Activated T-cell treated with anti-CD3 and anti-CD28 coated beads, Interleukin-2, amount 50 U/mL, for 24 hours (primary cell): ENCODE measurements at regions not wholly inside any gene's neighbourhood (a gene's known extent, or its start where the extent isn't known, plus 50 kb on each side); places are given as distances from the start of the nearest gene placed in this dataset.

ENCODE experiments used
- DNase-seq: peaks from one replicate; pipeline ENCODE4 v3.0.0-alpha.2; 2020
- H3K27ac Mint-ChIP-seq: 2 replicates; pipeline ENCODE4 v1.8.0; 2020; ENCODE audit warnings: mild to moderate bottlenecking, mixed read lengths
- H3K27me3 Mint-ChIP-seq: 2 replicates; pipeline ENCODE4 v1.8.0; 2020; ENCODE audit warnings: mixed read lengths
- H3K36me3 Mint-ChIP-seq: 2 replicates; pipeline ENCODE4 v1.8.0; 2020; ENCODE audit warnings: low read depth, mixed read lengths
- H3K4me1 Mint-ChIP-seq: 2 replicates; pipeline ENCODE4 v1.8.0; 2020; ENCODE audit warnings: low read depth, mixed read lengths
- H3K4me3 Mint-ChIP-seq: 2 replicates; pipeline ENCODE4 v1.8.0; 2020; ENCODE audit warnings: mild to moderate bottlenecking, moderate library complexity, mixed read lengths
- H3K9me3 Mint-ChIP-seq: 2 replicates; pipeline ENCODE4 v1.8.0; 2020; ENCODE audit warnings: mixed read lengths

DNA sequence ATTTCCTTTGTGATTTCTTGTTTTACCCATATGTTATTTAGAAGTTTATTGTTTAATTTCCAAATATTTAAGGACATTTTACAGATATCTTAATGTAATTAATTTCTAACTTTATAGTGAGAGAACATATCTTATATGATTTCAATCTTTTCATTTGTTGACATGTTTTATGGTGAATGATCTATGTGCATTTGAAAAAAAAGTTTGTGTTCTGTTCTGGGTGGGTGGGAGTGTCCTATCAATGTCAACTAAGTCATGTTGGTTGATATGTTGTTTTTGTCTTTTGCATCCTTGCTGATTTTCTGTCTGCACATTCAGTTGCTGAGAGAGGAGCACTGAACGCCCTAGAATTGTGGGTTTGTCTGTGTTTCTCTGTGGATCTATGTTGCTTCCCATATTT is 50.3 kb upstream of the CBFA2T3 start:
- H3K4me1 Mint-ChIP-seq = peaks cover 42% of the 10 kb centered on the region
- peaks cover 8% of the 10 kb centered on the region for H3K36me3 Mint-ChIP-seq
- no peak overlapping the region for H3K4me3 Mint-ChIP-seq
- H3K27me3 Mint-ChIP-seq = no peaks in the 10 kb centered on the region
- peak overlapping the region; percentile 27 for H3K27ac Mint-ChIP-seq
- peaks cover 19% of the 10 kb centered on the region for H3K9me3 Mint-ChIP-seq
- no peak for DNase-seq

DNA sequence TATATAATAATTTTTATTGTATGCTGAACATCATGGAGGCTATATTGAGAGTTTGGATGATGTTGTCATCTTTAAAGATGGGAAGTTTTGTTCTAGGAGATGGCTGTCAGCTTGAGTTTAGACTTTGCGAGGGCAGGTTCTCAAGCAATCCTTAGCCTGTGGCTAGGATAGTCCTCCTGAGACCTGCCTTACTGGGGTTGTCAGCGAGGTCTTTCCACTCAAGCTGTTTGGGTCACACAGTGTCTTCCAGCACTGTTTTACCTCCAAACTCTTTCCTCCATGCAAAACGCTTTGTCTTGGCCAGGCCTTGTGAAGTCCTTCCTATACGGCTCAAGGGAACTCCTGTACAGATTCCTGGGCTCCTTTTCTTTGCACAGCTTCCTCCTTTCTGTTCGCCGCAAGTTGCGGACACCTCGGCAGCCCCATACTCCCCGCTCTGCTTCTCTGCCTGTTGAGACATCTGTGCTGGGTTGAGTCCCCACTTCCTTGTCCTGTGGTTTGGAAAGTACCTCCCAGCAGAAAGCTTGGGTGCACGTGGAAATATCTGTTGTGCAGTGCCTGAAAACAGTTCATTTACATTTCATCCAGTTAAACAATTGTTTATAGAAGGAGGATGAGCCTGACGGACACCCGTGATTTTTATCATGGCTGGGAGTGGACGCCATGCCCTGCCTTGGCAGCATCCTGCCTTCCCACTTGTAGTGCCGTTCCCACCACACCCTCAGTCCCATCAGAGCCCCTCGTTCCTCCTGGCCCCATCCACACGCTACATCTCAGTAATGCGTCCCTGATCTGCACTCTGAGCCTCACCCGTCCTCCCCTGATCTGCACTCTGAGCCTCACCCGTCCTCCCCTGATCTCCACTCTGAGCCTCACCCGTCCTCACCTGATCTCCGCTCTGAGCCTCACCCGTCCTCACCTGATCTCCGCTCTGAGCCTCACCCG is 55.0 kb upstream of the CBFA2T3 start:
- peaks cover 4% of the 10 kb centered on the region for H3K27me3 Mint-ChIP-seq
- H3K27ac Mint-ChIP-seq = peak overlapping the region; percentile 82
- H3K9me3 Mint-ChIP-seq = peaks cover 11% of the 10 kb centered on the region
- H3K4me1 Mint-ChIP-seq = peaks cover 48% of the 10 kb centered on the region
- DNase-seq = peak; percentile 61
- H3K4me3 Mint-ChIP-seq = peak overlapping the region; percentile 47
- H3K36me3 Mint-ChIP-seq = peaks cover 2% of the 10 kb centered on the region

DNA sequence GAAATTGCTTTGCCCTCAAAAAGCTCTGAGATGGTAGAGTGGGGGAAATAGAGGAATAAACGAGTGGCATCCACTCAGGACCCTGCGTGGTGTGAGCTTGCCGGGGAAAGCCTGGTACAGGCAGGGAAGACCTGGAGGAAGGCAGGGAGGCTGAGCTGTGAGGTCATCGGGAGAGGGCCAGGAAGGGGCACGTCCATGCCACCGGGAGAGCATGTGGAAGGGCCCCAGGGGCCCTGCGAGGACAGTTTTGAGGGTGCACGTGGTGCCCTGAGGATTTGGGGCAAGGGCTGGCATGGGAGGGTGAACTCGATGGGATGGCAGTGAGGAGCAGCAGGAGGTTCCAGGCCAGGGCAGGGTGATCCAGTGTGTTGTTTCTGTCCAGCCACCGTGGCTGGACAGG is 56.3 kb upstream of the CBFA2T3 start:
- no peak overlapping the region for H3K4me3 Mint-ChIP-seq
- H3K4me1 Mint-ChIP-seq = peaks cover 41% of the 10 kb centered on the region
- peaks cover 8% of the 10 kb centered on the region for H3K27me3 Mint-ChIP-seq
- H3K9me3 Mint-ChIP-seq = peaks cover 5% of the 10 kb centered on the region
- DNase-seq = no peak
- no peaks in the 10 kb centered on the region for H3K36me3 Mint-ChIP-seq
- H3K27ac Mint-ChIP-seq = no peak overlapping the region

DNA sequence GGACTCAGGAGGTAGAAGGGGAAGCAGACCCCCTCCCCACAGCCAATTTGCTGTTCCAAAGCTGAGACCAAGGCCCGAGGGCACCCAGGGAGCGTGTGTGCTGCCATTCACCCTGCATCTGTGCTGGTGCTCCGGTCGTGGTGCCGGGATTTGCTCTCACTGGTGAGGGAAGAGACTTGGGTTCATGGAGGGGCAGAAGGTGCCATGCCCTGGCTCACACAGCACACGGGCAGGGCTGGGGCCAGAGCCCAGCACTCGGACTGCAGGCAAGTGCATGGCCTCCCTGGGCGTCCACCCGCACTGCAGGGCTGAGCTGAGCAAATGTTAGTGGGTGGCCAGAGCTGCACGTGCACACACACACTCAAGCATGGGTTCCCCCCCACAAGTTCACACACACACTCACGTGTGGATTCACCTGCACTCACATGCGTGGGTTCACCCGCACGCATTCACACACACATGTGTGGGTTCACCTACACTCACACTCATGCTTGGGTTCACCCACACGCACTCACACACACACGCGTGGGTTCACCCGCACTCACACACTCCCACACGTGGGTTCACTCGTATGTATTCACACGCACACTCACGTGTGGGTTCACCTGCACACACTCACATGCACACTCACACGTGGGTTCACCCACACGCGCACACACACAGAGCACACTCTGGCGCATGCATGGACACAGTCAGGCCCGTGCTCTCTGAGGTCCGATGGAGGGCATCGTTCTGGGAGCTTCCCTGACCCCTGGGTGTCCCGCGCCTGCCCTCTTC is 57.0 kb upstream of the CBFA2T3 start:
- Mint-ChIP-seq H3K27me3 (peaks cover 8% of the 10 kb centered on the region), H3K4me1 (peaks cover 41% of the 10 kb centered on the region), H3K36me3 (no peaks in the 10 kb centered on the region), H3K27ac (no peak overlapping the region), H3K9me3 (peaks cover 5% of the 10 kb centered on the region), H3K4me3 (no peak overlapping the region)
- DNase-seq = no peak

DNA sequence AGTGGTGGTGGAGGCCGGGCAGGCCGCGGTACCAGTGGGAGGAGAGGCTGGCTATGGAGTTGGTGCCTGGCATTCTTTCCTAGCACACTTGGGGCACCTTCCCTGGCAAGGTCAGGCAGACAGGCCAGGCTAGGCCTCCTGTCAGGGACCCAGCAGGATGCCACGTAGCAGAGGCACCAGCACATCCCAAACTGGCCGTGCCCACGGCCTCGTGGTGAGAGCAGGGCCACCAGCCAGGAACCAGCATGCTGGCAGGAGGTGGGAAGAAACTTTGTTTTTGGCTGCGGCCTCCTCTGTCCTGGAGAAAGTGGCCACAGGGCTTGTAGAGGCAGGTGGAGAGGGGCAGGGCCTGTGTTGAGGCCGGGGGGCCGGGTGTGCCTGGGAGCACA is 57.6 kb upstream of the CBFA2T3 start:
- Mint-ChIP-seq H3K27ac (no peak overlapping the region), H3K36me3 (no peaks in the 10 kb centered on the region), H3K9me3 (peaks cover 5% of the 10 kb centered on the region), H3K27me3 (peaks cover 8% of the 10 kb centered on the region), H3K4me3 (no peak overlapping the region), H3K4me1 (peaks cover 41% of the 10 kb centered on the region)
- no peak for DNase-seq

DNA sequence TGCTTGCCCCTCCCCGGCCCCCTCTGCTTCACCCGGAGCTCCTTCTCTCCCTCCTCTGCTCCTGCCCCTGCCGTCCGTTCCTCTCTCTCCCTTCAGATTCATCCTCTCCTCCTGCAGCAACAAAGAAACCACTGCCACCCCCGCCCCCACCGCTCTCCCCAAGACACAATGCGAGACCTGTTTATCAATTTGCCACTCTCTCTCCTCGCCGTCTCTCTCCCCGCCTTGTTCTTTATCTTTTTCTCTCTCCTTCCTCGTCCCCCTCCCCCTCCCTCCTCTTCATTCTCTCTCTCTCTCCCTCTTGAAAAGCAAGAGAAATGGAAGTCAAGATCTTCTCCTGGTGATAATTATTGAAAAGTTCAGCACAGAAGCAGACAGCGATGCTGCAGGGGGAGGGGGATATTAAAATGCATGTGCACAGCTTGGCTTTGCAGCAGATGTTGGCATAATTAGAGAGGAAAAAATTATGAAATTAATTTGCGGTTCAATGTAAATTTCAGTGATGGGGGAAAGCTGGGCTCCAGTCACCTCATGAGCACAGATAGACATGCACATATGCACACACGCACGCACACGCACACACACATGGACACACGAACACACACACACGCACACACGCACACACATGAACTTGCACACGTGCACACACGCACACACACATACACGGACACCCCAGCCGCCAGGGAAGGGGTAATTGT is 58.1 kb upstream of the CBFA2T3 start:
- Mint-ChIP-seq H3K4me3 (no peak overlapping the region), H3K4me1 (peaks cover 41% of the 10 kb centered on the region), H3K36me3 (no peaks in the 10 kb centered on the region), H3K27ac (no peak overlapping the region), H3K27me3 (peaks cover 8% of the 10 kb centered on the region), H3K9me3 (peaks cover 5% of the 10 kb centered on the region)
- DNase-seq = no peak

DNA sequence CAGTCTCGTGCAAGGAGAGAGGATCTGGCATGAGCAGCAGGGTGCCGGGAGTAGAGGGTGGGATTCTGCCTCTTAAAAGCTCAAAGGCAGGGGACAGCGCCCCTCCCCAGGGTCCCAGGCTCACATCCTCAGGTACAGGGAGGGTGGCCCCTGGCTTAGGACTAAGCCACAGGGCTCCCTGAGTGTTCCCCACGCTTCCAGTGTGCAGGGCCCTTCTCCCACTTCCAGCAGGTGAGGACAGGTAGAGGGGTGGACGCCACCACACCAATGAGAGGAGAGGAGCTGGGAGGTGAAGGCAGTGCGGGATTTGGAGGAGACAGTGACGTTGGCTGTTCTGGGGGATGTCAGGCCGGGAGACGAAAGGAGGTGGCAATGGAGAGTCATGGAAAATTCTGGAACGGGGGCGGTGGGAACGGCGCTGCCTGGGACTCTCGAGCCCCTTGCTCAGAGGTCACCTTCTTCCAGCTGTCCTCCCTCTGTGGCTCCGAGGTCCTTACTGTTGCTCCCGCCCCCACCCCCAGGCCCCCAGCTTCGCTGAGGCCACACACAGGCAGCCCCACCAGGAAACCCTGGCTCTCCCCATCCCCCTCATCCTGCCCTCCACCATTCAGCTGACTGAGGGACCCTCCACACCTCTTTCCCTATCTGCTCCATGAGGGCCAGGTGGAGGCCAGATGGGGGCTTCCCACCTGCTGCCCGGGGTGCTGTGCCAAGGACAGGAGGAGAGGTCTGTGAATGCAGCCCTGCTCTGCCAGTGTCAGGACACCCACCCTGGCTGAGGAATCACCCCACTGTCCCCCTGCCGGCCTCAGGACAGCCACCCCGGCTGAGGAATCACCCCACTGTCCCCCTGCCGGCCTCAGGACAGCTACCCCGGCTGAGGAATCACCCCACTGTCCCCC is 57.7 kb upstream of the ACSF3 start:
- no peaks in the 10 kb centered on the region for H3K36me3 Mint-ChIP-seq
- H3K27ac Mint-ChIP-seq = no peak overlapping the region
- peaks cover 3% of the 10 kb centered on the region for H3K9me3 Mint-ChIP-seq
- H3K4me1 Mint-ChIP-seq = peaks cover 39% of the 10 kb centered on the region
- H3K27me3 Mint-ChIP-seq = peaks cover 8% of the 10 kb centered on the region
- DNase-seq = no peak
- H3K4me3 Mint-ChIP-seq = no peak overlapping the region

DNA sequence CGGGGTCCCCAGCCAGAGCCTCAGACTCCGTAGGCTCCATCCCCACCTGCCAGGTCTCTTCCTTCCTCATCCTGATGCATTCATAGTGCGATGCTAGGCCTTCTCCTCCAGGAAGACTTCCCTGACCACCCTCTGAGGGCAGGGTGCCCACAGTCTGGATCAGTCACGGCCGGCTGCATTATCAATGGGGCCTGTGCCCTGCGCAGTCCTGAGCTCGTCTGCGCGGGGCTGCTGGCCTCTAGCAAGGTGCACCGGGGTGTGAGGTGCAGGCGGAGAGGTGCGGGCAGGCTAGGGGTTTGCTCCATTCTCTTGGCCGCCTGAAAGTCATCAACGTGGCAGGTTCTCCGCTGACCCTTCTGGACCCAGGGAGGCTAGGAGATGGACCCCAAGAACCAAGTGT is 56.9 kb upstream of the ACSF3 start:
- no peaks in the 10 kb centered on the region for H3K36me3 Mint-ChIP-seq
- no peak overlapping the region for H3K4me3 Mint-ChIP-seq
- H3K4me1 Mint-ChIP-seq = peaks cover 34% of the 10 kb centered on the region
- H3K27ac Mint-ChIP-seq = no peak overlapping the region
- H3K9me3 Mint-ChIP-seq = no peaks in the 10 kb centered on the region
- DNase-seq = no peak
- H3K27me3 Mint-ChIP-seq = peaks cover 8% of the 10 kb centered on the region

DNA sequence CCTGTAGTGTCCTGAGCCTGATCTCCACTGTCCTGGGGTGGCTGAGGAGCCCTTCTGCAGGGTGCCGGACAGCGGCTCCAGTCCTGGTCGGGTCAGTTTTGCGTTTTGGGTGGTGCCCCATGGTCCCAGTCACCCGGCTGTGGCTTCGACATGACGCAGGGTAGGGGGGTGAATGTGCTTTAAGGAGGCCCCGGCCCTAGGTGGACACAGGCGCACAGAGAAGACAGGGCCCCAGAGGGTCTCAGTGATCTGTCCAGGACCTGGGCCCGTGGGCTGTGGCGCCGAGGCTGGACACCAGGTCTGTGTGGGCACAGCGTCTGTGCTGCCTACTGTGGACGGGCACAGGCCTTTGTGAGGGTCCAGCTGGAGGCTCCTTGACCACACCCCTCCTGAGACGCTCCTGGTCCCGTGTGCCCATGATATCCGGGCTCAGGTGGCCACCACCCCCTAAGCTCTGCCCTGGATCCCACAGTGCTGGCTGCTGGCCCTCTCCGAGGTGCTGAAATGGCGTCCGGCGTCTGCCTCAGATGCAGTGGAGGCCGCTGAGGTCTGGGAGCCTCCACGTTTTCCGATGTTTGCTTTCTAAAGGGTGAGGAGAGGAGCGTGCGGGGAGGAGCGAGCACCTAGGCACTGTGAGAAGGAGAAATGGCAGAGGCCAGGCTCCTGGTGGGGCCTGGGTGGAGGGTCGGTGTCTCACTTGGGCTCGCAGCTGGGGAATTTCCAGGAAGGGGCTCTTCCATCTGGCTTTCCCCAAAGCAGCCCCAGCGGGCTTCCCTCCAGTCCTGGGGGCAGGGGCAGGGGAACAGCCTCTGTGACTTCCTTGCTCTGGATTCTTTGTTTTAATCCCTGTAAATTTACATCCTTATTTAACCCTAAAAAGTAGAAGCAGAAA is 56.1 kb upstream of the ACSF3 start:
- Mint-ChIP-seq H3K27me3 (peaks cover 8% of the 10 kb centered on the region), H3K9me3 (no peaks in the 10 kb centered on the region), H3K4me1 (peaks cover 27% of the 10 kb centered on the region), H3K27ac (no peak overlapping the region), H3K4me3 (no peak overlapping the region), H3K36me3 (no peaks in the 10 kb centered on the region)
- no peak for DNase-seq

DNA sequence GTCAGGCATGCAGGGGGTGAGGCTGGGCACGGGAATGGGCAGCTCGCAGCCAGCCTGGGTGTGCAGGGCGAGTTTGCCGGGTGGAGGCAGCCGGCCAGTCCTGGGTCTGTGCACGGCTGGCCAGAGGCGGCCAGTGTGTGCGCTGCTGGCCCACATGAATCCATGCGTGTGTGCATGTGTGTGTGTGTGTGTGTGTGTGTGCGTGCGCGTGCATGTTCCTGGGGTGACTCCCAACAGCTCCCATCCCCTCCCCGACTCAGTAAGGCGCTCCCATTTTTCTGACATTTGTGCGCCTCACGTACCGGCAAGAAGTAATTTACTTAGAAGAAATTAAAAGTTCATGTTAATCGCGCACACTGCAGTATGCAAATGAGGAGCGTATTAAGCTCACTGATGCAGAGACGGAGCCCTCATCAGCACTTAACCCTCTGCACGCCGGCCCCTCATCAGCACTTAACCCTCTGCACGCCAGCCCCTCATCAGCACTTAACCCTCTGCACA is 55.4 kb upstream of the ACSF3 start:
- H3K9me3 Mint-ChIP-seq = no peaks in the 10 kb centered on the region
- no peak overlapping the region for H3K27ac Mint-ChIP-seq
- H3K27me3 Mint-ChIP-seq = peaks cover 8% of the 10 kb centered on the region
- peaks cover 23% of the 10 kb centered on the region for H3K4me1 Mint-ChIP-seq
- no peaks in the 10 kb centered on the region for H3K36me3 Mint-ChIP-seq
- no peak for DNase-seq
- H3K4me3 Mint-ChIP-seq = no peak overlapping the region

DNA sequence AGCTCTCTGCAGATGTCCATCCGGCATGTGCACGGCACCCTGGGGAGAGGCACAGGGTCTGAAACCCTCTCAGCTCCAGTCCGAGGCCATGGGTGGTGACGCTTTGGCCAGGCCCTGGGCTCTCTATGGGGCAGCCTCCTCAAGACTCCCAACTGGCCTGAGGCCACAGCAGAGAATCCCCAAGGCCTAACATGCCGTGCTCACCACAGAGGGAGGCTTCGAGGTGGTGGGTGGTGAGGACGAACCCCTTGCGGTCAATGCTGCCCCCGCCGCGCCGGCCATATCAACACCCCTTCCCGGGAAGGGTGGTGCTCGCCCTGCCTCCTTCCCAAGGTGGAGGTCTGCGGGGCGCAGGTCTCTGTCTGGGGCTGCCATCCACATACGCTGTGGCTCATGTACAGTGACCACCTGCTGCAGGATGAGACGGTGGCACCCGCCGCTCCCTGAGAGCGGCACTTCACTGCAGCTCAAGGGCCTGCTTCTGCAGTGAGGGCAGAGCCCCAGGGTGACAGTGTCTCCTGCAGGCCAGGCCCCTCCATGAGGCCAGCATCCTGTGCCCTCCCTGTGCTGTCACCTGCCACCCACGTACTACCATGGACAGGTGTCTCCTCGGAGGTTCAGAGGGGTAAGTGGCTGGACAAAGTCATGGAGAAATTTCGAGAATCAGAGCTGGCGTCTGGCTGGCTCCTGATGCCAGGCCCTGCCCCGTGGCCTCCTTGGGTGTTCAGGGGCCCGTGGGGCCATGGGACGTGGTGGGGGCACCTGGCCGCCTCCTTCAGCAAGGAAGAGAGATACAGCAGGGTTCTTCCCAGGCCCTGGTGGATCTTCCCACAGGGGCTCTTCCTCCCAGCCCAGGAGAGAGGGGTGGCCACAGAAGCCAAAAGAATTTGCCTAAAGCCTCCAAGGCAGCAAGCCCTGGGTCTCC is 54.6 kb upstream of the ACSF3 start:
- H3K4me1 Mint-ChIP-seq = peaks cover 16% of the 10 kb centered on the region

DNA sequence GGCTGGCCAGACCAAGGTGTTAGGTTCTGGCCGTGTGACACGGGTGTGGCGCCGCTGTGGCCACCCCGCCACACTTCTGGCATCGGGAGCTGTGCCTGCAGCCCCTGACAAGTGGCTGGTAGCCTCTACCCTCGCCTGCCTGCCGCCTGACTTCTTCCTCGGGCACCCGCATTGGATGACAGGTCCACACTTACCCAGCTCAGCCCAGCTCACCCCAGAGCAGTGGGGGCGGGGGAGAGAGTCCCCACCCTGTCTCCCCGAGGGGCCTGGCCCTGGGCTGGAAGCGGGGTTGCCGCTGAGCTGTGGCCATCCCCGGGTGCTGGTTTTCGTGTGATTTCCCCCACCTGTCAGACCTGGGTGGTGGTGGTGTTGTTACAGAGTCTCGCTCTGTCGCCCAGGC is 53.9 kb upstream of the ACSF3 start:
- no peaks in the 10 kb centered on the region for H3K36me3 Mint-ChIP-seq
- no peak for DNase-seq
- no peak overlapping the region for H3K27ac Mint-ChIP-seq
- no peak overlapping the region for H3K4me3 Mint-ChIP-seq
- peaks cover 10% of the 10 kb centered on the region for H3K4me1 Mint-ChIP-seq
- H3K27me3 Mint-ChIP-seq = peaks cover 8% of the 10 kb centered on the region
- no peaks in the 10 kb centered on the region for H3K9me3 Mint-ChIP-seq

More for the DNA sequence above, 54.6 kb upstream of the ACSF3 start:
- Mint-ChIP-seq H3K27ac (no peak overlapping the region), H3K27me3 (peaks cover 8% of the 10 kb centered on the region), H3K36me3 (no peaks in the 10 kb centered on the region), H3K4me3 (no peak overlapping the region), H3K9me3 (no peaks in the 10 kb centered on the region)
- DNase-seq = no peak
